HG02852 (cell line): ENCODE measurements at regions not wholly inside any gene's neighbourhood (a gene's known extent, or its start where the extent isn't known, plus 50 kb on each side); places are given as distances from the start of the nearest gene placed in this dataset.
A peak's percentile ranks its signal among the peaks of the same experiment; 100 is the strongest.
"Not testable (repeated sequence)": the region's sequence is repeated elsewhere in the genome, so short reads cannot be mapped to it uniquely, and the experiment has no call there.

Source experiments
- ATAC-seq: cut with Tn5 transposase; IDR thresholded peaks from one replicate; pipeline ENCODE4 v1.9.1; 2021; ENCODE audit warnings: mild to moderate bottlenecking, moderate library complexity; ENCODE audit not compliant: unreplicated experiment

DNA sequence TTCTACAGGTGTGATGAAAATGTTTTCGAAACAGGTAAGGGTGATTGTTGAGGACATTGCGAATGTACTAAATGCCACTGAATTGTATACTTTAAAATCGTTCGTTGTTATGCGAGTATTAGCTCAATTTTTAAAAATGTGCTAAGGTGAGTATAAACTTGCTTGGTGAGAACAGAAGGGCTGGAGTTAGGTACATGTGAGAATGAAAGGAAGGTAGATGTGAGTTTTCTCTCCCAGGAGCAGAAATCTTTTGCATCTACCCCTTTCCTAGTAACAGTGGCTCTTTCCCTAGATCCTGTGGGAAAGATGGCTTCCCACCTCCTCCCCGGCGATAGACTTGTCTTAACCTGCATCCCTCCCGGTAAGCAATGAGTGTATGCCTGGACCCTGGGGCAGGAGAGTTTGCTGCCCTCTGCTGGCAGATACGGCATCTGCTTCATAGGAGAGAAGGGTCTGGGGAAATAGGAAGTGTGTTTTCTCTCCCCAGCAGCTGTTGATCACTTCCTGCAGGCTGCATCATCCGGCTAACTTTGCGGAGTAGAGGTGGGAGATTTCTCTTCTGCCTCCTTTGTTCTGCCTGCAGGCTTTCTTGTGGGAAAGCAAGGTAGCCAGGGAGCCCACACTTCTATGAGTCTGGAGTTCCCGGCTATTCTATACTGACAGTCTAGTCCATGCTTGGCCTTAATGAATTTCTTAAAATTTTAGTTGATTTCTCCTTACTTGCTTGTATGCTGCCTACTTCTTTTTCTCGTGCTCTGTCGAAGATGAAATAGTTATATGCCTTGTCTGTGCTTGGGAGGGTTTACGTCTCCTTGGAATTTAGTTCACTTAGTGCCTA is 373.3 kb upstream of the SEMA6A start:
- peak; percentile 100 for ATAC-seq

DNA sequence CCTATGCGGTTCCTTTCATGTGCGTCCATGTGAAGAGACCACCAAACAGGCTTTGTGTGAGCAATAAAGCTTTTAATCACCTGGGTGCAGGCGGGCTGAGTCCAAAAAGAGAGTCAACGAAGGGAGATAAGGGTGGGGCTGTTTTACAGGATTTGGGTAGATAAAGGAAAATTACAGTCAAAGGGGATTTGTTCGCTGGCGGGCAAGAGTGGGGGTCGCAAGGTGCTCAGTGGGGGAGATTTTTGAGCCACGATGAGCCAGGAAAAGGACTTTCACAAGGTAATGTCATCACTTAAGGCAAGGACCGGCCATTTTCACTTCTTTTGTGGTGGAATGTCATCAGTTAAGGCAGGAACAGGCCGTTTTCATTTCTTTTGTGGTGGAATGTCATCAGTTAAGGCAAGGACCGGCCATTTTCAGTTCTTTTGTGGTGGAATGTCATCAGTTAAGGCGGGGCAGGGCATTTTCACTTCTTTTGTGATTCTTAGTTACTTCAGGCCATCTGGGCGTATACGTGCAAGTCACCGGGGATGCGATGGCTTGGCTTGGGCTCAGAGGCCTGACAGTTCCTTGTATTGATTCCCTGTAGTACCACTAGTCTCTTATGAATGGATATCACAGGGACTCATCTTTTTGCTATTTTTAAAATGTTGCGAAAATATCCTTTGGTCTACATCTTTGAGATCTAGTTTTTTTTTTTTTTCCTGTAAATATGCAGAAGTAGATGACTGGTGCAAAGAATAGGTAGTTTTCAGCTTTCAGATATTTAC is 371.2 kb upstream of the SEMA6A start:
- ATAC-seq: not testable (repeated sequence)

DNA sequence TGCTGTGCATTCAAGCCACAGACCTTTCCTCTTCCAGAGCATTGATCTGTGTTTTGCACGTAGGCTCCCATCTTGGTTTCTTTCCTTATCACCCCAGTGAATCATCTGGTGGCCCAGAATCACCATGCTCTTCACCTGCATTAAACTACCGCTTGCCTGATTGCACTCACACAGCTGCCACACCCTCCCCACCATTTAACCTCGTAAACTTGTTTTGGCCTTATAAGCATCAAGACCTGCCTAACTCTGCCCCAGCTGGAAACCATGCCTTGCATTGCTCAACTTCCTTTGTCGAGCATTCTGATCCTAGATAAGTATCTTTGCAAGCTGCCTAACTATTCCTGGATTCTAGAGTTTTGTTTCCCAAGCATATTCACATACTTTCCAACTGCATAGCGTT is 369.6 kb upstream of the SEMA6A start:
- ATAC-seq: no peak

DNA sequence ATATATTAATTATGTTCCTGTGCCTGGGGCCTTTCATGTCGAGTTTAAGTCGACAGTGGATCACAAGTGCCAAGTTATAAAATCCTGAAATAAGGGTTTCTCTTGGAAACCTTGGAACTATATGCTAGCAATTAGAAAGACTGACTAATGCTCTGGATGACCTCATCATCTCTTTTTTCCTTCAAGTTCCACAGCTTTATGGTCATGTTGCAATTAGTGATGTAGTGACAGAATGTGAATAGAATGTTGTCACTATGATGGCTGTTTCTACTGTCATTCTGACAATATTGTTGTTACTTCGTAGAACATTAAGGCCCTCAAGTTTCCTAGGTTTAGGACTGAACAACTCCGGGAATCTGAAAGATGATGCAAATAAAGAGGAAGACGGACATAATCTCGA is 368.0 kb upstream of the SEMA6A start:
- no peak for ATAC-seq

DNA sequence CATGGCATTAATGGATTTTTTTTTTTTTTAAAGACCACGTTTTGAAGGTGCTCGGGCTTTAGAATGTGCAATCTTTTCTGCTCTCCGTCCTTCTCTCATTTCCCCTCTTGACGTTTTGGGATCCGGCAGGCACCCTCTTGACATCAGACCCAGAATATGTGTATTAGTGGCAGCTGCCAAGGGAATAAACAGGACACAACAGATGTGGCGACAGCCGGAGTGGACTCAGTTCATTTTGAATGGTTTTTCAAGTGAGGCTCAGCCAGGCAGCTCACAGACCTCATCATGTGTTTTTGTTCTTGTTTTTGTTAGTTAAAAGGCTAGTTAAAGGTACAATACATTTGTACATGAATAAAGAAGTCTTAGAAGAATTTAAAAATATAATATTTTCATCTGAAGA is 365.0 kb upstream of the SEMA6A start:
- no peak for ATAC-seq

DNA sequence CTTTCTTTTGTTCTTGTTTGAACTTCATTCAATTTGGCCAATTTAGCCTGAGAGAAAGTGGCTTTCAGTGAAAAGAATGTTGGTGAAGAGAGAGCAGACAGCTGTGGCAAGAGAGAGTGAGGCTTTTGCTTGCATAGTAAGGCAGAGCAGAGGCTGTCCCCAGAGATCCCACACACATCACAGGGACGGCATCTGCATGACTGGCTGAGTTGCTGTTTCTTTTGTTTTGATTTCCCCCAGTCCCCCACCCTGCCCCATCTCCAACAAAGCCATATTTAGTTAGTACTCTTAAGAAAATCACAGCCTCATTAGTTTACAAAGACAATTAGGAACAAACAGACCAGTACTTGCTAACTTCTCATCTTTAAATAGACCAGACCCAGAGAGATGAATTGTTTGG is 363.9 kb upstream of the SEMA6A start:
- no peak for ATAC-seq

DNA sequence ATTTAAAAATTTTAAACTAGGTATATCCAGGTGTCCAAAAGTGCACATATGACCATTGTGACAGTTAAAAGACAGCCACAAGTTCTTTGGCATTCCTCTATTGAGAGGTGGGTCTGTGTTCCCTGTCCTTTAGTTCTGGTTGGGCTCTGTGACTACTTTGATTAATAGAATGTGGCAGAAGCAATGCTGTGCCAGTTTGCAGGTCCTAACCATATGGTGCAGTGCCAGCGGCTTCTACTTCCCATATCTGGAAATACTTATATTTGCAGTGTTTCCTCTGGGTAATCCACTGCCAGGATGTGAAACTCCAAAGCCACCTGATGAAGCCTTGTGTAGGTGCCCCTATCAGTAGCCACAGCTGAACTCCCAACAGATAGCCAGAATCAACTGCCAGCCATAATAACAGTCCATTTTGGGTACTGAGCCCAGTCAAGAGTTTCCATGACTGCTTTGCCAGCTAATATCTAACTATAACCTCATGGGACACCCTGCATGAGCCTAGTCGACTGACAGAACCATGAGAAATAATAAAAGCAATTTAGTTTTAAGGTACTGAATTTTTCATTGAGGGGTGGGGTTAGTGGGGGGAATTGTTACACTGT is 361.0 kb upstream of the SEMA6A start:
- ATAC-seq: no peak

DNA sequence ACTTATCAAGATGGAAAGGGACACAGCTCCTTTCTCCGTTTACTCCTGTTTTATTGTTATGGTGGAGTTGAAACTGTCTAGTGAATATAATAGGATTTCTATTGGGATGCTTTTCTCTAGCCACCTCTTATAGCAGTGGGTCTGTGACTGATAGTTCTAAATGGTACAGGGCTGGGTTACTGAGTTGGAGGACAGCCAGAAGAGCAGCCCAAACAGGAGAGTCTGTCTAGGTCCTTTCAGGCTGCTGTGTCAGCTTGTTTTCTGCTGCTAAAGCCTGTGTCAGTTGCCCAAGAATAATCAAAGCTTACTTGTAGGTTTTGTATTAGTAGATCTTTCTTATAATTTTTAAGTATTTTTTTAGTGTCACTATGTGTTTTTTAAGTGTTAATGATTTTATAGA is 356.0 kb upstream of the SEMA6A start:
- ATAC-seq: no peak

DNA sequence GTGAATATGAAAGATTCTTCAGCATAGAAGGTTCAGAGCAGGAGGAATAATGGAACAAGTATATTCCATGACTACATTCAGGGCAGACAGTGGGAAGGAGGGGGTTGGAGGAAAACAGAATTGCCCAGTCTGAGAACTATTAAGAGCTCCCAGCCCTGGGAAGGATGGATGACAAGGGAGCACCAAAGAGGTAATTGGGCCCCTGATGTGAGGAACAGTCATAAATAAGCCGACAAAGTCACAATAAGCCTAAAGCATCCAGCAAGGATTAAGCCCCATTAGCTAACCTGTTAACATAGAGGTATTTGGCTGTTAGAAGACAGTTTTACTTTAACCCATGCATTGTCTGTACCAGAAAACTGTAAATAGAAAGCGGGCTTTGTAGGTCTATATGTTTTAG is 348.7 kb upstream of the SEMA6A start:
- ATAC-seq: no peak

DNA sequence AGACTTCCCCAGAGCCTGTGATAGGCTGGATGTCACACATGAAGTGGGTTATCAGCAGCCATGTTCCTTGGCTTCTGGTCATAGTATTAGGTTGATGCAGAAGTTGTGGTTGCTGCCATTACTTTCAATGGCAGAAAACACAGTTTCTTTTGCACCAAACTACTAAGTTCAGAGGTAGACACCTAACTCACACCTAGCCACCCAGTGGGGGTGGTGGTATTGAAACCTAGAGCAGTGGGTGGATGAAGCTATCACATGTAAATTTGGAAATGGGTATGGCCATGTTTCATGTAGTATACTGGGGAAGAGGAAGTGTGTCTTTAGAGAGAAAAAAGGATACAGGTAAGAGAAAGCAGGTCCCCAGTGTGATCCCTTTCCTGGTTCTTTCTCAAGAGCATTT is 347.9 kb upstream of the SEMA6A start:
- peak; percentile 94 for ATAC-seq

DNA sequence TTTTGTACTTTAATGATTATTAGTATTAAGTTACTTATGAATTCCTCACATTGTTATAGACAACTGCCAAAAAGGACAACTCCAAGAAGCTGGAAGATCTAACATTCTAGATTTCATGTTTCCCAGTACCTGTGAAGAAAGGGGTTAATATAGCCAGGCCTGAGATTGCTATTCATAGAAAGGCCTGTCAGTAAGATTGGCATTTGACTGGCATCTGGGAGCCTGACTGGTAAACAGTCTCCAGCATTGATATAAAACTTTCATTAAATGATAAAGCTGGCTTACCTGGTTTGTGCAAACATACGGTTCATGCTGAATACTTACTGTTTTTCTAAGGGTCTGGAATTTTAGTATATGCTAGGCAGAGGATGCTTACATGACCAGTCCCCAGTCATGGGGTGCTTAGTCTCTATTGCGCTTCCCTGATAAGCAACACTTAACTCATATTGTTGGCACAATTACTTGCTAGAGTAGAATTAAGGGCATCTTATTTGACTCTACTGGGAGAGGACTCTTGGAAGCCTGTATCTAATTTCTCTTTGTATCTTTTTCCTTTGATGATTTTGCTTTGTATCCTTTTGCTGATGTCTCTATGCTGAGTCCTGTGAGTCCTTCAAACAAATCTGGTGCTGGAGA is 340.4 kb upstream of the SEMA6A start:
- no peak for ATAC-seq

DNA sequence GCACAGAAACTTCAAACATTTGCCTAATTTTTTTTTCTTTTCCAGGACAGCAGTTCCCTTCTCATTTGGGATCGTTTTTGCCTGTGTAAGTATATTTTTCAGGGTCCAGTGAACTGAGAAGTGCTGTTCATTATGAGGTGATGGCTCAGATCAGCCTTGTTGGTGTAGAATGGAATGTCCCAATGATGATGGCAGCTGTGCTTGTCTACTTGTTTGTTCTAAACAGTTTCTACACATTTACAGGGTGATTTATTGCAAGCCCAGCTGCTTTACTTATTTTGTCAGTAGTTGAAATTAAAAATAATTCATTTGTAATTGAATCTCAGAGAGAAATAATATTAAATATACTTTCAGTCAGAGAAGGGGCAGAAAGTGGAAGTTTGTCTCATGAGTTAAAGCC is 337.6 kb upstream of the SEMA6A start:
- ATAC-seq: no peak

DNA sequence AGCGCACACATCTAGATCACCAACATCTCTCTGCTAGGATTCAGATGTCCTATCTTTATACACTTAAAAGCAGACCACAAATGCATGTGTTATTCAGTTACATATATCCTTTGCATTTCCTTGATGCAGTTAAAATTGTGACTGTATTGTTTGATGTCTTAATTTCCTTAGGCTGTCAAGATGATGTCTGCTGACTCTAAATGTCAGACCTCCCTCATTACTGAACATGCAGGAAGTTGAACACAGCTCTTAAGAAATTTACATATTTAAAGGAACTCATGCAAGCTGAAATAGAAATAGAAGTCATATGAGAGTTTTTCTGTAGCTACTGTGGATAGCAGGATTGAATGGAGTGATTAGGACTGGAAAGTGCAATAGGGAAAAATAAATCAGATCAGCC is 336.5 kb upstream of the SEMA6A start:
- no peak for ATAC-seq

DNA sequence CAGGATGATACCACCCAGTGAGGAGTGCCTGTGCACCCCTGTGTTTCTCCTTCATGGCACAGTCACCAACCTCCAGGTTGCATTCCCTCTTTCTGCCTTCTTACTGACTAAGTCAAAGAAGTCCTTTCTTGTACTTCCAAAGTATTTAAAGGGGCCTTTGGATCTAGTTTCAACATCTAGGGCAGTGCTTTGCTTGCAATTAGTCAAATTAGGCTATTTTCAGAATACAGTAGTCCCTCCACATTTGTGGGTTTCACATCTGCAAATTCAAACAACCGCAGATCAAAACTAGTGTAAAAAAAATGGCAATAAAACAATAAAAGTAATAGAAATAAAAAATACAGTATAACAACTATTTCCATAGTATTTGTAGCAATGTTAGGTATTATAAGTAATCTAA is 333.9 kb upstream of the SEMA6A start:
- peak; percentile 70 for ATAC-seq

DNA sequence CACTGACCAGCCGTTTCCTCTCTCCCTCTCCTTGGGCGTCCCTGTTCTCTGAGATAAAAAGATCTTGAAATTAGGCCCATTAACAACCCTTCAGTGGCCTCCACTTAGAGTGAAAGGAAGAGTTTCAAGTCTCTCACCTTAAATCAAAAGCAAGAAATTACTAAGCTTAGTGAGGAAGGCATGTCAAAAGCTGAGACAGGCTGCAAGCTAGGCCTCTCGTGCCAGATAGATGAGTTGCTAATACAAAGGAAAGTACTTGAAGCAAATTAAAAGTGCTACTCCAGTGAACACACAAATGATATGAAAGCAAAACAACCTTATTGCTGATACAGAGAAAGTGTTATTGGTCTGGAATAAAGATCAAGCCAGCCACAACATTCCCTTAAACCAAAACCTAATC is 331.3 kb upstream of the SEMA6A start:
- peak; percentile 66 for ATAC-seq

DNA sequence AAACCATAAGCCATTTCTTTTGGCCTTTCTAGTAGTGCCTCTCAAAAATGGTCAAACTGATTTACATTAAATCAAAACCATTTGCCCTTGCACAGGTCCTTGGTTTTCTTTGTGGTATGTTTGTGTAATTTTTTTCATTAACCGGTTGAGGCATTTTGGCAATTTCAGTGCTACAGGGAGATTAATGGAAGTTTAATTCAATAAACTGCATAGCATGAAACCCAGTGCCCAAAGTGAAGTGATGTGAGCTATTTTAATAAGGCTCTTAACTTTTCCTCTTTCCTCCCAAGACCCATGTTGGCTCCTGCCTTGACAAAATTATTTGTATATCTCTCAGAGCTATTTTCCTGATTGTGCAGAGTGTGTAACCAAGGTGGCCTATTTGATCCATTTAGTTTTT is 326.2 kb upstream of the SEMA6A start:
- no peak for ATAC-seq

DNA sequence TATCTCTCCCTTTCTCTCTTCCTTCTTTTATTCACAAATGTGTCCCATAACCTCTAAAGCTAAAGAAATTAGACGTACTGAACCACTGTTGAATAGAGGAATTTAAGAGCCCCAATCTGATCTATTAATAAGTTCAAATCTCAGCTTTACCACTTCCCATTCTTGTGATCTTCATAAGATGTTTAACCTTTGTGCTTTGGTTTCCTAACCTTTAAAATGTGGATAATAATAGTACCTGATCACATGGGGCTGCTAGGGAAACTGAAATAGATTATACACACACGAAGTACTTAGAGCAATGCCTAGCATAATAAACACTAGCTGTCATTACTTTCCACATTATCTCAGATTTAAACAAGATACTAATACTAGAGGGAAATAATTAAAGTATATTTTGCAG is 324.3 kb upstream of the SEMA6A start:
- peak; percentile 56 for ATAC-seq

DNA sequence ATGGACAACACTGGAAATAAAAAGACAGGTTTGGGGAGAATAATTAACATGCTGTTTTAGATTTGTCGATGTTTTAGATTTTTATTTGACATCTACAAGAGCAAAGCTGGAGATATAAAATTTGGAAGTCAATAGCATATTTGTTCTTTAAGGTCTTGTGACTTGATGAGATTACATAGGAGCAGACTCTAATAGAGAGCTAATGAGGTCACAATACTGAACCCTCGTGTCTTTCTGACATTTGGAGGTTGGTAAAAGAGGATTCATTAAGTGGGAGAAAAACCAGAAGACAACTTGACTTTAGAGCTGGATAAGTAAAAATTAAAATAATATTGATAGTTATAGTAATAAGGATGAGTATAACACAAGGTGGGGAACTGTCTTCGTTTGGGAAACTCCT is 322.7 kb upstream of the SEMA6A start:
- no peak for ATAC-seq

DNA sequence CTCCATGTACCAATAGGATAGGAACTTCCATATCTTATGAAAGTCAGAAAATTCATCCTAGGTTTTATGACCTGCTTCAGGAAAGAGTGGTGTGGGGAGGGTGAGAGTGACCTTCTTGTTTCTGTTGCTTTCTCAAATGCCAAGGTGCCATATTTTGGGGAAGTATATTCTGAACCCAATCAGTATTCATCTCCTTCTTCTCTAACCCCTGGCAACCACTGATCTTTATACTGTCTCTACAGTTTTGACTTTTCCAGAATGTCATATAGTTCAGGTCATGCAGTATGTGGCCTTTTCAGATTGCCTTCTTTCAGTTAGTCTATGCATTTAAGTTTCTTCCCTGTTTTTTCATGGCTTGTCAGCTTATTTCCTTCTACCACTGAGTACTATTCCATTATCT is 321.4 kb upstream of the SEMA6A start:
- ATAC-seq: no peak

DNA sequence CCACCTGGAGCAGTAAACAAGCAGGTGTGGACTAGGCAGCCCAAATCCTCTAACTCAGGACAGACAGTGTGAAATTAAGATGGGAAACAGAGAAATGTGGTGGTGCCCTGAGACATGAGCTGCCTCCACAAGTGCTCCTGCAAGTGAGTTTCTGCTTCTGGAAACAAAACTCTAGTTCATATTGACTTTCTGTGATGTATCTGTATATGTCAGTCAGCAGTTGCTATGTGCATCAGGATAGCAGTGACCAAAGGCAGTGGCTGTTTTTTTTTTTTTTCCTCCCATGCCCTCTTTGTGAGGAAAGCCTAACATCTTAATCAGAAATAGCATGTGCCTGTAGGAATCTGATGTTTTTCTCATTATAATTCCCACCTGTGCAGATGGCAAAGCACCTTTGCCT is 318.4 kb upstream of the SEMA6A start:
- peak; percentile 74 for ATAC-seq

DNA sequence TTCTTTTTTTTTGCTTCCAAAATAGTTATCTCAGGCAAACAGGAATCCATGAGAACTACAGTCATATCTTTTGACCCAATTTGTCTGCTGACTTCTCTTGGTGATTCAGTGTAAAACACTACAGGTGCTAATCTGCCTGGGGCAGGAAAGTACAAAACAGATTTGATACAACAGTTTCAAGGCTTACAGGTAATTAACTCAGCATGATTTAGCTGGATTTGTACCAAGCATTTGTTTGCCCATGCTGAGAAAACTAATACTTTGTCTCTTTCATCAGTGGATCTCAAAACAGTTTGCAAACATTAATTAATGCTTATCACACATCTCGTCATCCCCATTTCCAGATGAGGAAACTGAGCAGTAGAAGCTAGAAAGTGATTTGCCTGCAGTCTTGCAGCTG is 312.5 kb upstream of the SEMA6A start:
- no peak for ATAC-seq

DNA sequence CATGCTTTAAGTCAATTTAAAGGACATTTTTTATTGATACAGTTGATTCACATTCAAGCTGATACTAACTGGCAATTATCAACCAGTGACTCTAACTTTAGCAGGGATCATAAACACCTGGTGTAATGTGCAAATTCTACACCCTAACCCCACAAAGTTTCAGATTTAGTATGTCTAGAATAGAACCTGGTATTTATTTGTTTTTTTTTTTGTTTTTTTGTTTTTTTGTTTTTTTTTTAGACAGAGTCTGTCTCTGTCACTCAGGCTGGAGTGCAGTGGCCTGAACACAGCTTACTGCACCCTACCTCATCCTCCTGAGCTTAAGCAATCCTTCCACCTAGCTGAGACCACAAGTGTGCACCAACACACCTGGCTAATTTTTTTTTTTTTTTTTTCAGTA is 311.2 kb upstream of the SEMA6A start:
- ATAC-seq: peak; percentile 57
